ENCODE measurements at regions not wholly inside any gene's neighbourhood (a gene's known extent, or its start where the extent isn't known, plus 50 kb on each side); places are given as distances from the start of the nearest gene placed in this dataset.
A peak's percentile ranks its signal among the peaks of the same experiment; 100 is the strongest.
"Not testable (repeated sequence)": the region's sequence is repeated elsewhere in the genome, so short reads cannot be mapped to it uniquely, and the experiment has no call there.

DNA sequence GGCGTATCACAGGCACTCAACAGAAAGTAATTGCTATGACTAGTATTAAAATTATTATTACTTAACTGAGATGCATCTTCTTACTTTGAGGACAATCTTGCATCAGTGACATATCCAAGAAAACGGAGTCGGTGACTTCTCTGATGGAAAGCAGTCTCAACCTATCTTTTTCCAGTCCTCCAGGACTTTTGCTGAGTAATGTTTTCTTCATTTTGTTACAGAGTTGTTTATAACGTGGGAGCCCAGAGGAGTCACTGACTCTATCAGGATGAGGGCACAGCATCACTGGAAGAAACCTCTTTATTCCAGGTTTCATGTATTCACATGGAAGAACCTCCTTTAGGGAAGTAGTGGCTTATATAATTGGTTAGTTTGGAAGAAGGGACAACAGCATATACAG, 51.5 kb upstream of the MELK start:
- Mint-ChIP-seq H3K36me3 (ENCODE audit: low read depth) (no peaks in the 10 kb centered on the region), H3K4me3 (no peak overlapping the region), H3K27ac (peak overlapping the region; percentile 4)

DNA sequence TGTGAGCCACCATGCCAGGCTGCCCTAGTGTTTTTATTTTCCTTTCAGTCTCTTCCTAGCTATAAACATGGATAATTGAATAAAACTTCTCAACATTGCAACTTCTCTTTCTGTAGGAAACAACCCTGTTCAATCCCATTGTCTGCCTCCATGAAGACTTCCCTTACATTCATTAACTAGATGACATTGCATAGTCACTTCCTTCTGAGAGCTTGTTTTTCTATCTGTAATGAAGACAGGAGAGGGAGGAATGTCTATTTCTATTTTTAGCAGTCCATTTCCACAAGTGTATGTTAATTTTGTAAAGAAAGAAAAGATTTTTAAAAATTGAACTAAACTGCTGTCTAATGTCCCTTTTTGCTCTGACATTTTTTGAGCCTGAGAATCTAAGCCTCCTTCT, 55.6 kb upstream of the MELK start:
- no peak overlapping the region for H3K4me3 Mint-ChIP-seq
- no peaks in the 10 kb centered on the region for H3K9me3 Mint-ChIP-seq
- H3K27ac Mint-ChIP-seq: no peak overlapping the region
- no peaks in the 10 kb centered on the region for H3K27me3 Mint-ChIP-seq
- H3K36me3 Mint-ChIP-seq (ENCODE audit: low read depth): no peaks in the 10 kb centered on the region
- no peak for ATAC-seq (replicated peaks)
- H3K4me1 Mint-ChIP-seq: no peaks in the 10 kb centered on the region

More for the DNA sequence above, 51.5 kb upstream of the MELK start:
- no peak for ATAC-seq (replicated peaks)
- Mint-ChIP-seq H3K4me1 (no peaks in the 10 kb centered on the region), H3K27me3 (no peaks in the 10 kb centered on the region), H3K9me3 (no peaks in the 10 kb centered on the region)

DNA sequence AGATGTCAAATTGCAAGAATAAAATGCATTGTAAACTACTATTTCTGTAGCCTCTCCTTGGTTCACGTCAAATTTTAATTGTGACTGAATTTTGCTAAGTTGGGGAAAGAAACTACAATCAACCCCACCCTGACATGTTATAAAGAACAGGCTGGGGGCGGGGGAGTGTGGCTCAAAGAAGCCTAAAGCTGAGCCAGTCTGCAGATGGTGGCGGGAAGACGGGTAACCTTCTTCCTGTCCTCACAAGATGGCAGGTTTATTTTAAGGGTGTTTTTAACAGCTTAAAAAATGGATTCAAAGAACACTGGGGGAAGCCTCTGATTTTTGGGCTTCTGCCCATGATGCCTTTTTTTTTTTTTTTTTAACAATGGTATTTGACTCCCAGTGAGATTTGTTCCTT, 68.5 kb upstream of the MELK start:
- Mint-ChIP-seq H3K27ac (peak overlapping the region; percentile 23), H3K27me3 (no peaks in the 10 kb centered on the region), H3K4me1 (peaks cover 11% of the 10 kb centered on the region), H3K4me3 (no peak overlapping the region), H3K36me3 (ENCODE audit: low read depth) (no peaks in the 10 kb centered on the region), H3K9me3 (no peaks in the 10 kb centered on the region)
- no peak for ATAC-seq (replicated peaks)

DNA sequence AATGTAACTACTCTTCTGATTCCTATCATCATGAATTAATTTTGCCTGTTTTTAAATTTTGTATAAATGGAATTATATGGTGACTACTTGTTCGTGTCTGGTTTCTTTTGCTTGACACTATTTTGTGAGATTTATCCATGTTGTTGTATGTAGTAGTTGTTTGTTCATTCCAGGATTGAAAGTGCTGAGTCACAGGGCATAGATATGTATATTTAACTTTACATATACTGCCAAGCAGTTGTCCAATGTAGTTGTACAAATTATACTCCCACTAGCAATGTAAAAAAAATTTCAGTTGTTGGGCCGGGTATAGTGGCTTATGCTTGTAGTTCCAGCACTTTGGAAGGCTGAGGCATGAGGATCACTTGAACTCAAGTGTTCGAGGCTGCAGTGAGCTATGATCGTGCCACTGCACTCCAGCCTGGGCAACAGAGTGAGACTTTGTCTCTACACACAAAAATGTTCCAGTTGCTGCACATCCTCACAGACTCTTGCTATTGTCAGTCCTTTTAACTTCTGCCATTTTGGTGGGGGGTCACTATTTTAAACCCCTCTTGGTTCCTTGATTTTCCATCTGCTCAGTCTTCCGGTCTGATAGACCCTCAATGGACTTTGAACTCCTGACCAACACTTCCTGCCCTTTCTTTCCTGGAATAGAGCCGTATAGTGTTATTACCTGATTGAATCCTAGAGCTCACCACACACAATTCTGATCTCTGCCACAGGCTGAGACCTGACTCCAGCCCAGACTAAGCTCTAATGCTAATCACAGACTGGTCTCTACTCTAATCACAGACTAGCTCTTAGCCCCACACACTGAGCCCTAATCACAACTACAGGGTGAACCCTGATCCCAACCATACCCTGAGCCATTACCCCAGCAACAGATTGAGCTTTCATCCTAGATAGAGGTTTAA, 69.3 kb upstream of the MELK start:
- peak; percentile 59 for ATAC-seq (replicated peaks)
- Mint-ChIP-seq H3K27ac (peak overlapping the region; percentile 23), H3K36me3 (ENCODE audit: low read depth) (no peaks in the 10 kb centered on the region), H3K27me3 (no peaks in the 10 kb centered on the region), H3K9me3 (no peaks in the 10 kb centered on the region), H3K4me1 (peaks cover 11% of the 10 kb centered on the region), H3K4me3 (no peak overlapping the region)

DNA sequence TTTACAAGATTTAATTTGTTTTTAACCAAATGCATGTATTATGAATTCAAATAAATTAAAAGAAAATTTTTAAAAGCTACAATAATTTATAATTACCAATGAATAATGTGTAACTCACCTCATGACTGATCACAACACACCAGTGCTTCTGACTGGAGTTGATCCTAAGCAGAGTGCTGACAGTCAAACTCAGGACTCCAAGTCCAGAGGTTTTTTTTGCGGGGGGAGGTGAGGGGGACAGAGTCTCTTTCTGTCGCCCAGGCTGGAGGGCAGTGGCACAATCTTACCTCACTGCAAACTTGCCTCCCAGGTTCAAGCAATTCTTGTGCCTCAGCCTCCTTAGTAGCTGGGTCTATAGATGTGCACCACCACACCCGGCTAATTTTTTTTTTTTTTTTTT, 71.0 kb upstream of the MELK start:
- Mint-ChIP-seq H3K36me3 (ENCODE audit: low read depth) (no peaks in the 10 kb centered on the region), H3K4me3 (no peak overlapping the region), H3K9me3 (no peaks in the 10 kb centered on the region), H3K27me3 (no peaks in the 10 kb centered on the region), H3K4me1 (peaks cover 11% of the 10 kb centered on the region), H3K27ac (no peak overlapping the region)
- ATAC-seq (replicated peaks): no peak

DNA sequence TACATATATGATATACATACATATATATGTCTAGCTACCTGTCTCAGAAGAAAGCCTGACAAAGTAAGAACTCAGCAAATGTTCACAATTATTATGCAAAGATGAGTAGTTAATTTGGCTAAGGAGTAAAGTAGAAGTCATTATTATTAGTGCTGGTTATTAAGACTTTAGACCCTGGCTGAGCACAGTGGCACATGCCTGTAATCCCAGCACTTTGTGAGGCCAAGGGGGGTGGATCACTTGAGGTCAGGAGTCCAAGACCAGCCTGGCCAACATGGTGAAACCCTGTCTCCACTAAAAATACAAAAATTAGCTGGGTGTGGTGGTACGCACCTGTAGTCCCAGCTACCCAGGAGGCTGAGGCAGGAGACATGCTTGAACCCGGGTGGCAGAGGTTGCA, 71.8 kb upstream of the MELK start:
- not testable (repeated sequence) for H3K4me3 Mint-ChIP-seq; ATAC-seq (replicated peaks); H3K27ac Mint-ChIP-seq; H3K9me3 Mint-ChIP-seq; H3K27me3 Mint-ChIP-seq; H3K36me3 Mint-ChIP-seq (ENCODE audit: low read depth)
- H3K4me1 Mint-ChIP-seq: peaks cover 11% of the 10 kb centered on the region

DNA sequence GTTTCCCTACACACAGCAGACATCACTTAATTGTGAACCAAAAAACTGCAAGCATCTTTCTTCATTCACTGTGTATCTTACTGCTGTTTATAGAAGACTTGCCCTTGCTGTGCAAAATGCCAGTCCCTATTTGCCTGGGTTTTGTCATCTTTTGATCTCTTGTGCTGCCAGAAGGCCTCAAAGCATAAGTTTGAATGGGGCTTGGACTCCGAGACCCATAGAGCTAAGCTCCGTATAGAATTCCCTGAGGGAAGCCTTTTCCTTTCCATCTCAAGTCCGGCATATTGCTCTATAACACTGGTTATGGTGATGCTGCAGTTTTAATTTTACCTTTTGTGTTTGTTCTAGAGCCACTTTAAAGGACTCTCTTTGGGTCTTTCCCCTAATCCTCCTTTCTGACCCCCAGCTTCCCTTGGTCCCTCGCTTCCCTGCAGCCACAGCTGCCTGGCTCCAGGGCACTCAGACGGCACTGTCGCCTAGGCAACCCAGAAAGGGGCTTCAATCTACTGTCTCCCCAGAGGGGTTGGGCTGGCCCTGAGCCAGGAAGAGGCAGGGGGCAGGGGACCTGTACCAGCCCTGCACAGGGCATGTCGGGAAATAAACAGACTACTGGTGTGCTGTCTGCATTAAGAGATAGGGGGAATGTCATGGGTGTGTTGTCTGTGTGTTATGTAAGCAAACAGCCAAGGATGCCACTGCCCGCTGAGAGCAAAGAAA, 73.4 kb upstream of the MELK start:
- no peaks in the 10 kb centered on the region for H3K27me3 Mint-ChIP-seq
- H3K4me1 Mint-ChIP-seq: peaks cover 11% of the 10 kb centered on the region
- H3K9me3 Mint-ChIP-seq: no peaks in the 10 kb centered on the region
- no peak for ATAC-seq (replicated peaks)
- H3K27ac Mint-ChIP-seq: no peak overlapping the region
- no peaks in the 10 kb centered on the region for H3K36me3 Mint-ChIP-seq (ENCODE audit: low read depth)
- no peak overlapping the region for H3K4me3 Mint-ChIP-seq

DNA sequence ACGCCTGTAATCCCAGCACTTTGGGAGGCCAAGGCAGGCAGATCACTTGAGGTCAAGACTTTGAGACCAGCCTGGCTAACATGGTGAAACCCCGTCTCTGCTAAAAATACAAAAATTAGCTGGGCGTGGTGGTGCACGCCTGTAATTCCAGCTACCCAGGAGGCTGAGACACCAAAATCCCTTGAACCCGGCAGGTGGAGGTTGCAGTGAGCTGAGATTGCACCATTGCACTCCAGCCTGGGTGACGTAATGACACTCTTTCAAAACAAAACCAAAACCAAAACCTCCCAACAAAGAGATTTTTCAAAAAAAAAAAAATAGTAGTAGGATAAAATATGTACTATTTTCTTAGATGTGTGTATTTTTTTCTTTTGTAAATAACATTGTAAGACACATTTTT, 79.1 kb upstream of the MELK start:
- peak; percentile 58 for ATAC-seq (replicated peaks)
- H3K4me1 Mint-ChIP-seq: peaks cover 26% of the 10 kb centered on the region
- H3K4me3 Mint-ChIP-seq: peak overlapping the region; percentile 74
- H3K27ac Mint-ChIP-seq: peak overlapping the region; percentile 70
- H3K27me3 Mint-ChIP-seq; H3K9me3 Mint-ChIP-seq; H3K36me3 Mint-ChIP-seq (ENCODE audit: low read depth): not testable (repeated sequence)

DNA sequence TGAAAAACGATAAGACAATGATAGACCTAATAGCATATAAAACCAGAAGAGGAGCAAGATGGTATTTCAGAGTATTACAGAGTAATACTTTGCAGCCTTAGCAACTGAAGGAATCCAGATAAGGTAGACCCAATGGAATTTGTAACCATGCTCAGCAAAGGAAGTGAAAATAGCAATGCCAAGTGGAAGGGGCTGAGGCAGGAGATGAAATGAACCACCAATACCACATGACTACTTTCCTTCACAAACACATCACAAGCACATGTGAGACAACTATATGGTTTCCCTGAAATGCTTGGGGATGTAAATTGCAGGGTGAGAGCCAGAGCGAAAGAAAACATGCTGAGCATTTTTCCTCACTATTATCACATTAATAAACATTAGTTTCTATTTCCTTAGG, 79.8 kb upstream of the MELK start:
- ATAC-seq (replicated peaks): peak; percentile 70
- Mint-ChIP-seq H3K27me3 (no peaks in the 10 kb centered on the region), H3K27ac (peak overlapping the region; percentile 70), H3K4me3 (peak overlapping the region; percentile 74), H3K4me1 (peaks cover 33% of the 10 kb centered on the region), H3K36me3 (ENCODE audit: low read depth) (no peaks in the 10 kb centered on the region), H3K9me3 (peaks cover 5% of the 10 kb centered on the region)

DNA sequence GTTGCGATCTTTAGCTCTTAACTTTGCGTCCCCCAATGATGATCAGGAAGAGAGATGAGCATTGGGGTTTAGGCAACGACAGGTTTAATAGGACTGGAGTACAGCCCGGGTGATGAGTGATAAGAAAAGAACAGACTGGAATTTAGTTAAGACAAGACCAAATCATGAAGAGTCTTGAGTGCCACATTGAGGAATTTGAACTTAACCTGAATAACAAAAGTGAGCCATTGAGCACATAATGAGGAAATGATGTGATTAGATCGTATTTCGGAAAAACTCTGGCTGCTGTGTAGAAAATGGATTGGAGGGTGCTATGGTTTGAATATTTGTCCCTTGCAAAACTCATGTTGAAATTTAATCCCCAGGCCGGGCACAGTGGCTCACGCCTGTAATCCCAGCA, 83.2 kb upstream of the MELK start:
- peaks cover 5% of the 10 kb centered on the region for H3K9me3 Mint-ChIP-seq
- ATAC-seq (replicated peaks): no peak
- peak overlapping the region; percentile 96 for H3K4me3 Mint-ChIP-seq
- H3K36me3 Mint-ChIP-seq (ENCODE audit: low read depth): no peaks in the 10 kb centered on the region
- peak overlapping the region; percentile 98 for H3K27ac Mint-ChIP-seq
- peaks cover 48% of the 10 kb centered on the region for H3K4me1 Mint-ChIP-seq
- no peaks in the 10 kb centered on the region for H3K27me3 Mint-ChIP-seq

DNA sequence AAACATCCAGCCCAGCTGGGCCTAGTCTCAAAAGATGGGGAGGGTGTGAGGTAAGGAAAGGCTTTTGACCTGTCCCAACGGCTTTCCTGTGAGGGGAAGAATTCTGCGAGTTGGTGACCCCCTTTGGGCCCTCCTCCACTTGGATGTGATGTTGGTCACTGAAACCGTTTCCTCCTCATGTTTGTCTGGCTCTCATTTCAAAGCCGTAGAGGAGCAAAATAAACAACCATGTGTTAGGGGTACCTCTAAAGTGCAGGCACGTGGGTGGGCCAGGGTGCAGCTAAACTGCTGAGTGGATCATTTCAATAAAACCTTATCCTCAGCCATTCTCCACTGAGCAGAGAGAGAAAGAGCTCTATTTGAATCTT, 84.3 kb upstream of the MELK start:
- no peaks in the 10 kb centered on the region for H3K36me3 Mint-ChIP-seq (ENCODE audit: low read depth)
- peaks cover 47% of the 10 kb centered on the region for H3K4me1 Mint-ChIP-seq
- ATAC-seq (replicated peaks): no peak
- H3K9me3 Mint-ChIP-seq: peaks cover 5% of the 10 kb centered on the region
- no peaks in the 10 kb centered on the region for H3K27me3 Mint-ChIP-seq
- H3K4me3 Mint-ChIP-seq: peak overlapping the region; percentile 96
- peak overlapping the region; percentile 98 for H3K27ac Mint-ChIP-seq

DNA sequence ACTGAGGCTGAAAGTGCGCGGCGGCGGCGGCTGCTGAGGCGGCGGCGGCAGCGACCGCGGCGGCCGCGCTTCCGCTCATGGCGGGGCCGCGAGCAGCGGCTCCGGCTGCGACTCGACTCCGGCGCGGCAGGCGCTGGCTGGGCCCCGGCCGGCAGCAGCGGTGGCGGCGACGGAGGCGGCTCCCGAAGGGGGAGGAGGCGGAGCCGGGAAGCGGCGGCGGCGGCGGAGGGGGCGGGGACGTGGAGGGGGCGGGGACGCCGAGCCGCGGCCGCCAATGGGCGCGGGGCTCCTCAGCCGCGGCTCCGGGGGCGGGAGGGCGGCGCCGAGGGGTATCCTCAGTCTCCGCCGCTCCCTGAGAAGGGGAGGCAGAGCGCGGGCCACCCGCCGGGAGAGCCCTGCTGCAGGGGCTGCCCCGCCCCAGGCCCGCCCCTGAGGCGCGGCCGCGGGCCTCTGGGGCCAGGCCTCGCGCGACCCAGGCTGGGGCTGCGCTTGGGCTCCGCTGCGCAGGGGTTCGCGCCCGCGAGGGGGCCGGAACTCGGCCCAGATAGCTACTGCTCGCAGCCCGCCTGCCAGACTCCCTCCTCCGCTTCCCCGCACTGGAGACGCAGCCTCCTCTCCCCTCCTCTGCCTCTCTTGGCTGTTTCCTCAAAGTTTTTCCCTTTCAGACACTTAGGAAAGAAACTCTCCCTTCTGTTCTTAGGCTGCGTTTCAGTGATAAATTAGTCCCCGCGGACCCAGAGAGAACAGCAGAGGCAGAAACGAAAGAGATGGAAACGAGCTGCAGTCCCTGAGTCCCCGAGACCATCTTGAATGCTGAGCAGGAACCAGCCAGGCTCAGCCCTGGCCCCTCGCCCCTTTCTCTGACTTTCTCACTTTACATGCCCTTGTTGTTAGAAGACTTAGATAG, 85.0 kb upstream of the MELK start:
- no peaks in the 10 kb centered on the region for H3K27me3 Mint-ChIP-seq
- H3K9me3 Mint-ChIP-seq: peaks cover 5% of the 10 kb centered on the region
- no peaks in the 10 kb centered on the region for H3K36me3 Mint-ChIP-seq (ENCODE audit: low read depth)
- H3K27ac Mint-ChIP-seq: peak overlapping the region; percentile 98
- H3K4me1 Mint-ChIP-seq: peaks cover 40% of the 10 kb centered on the region
- H3K4me3 Mint-ChIP-seq: peak overlapping the region; percentile 96
- peak; percentile 96 for ATAC-seq (replicated peaks)

DNA sequence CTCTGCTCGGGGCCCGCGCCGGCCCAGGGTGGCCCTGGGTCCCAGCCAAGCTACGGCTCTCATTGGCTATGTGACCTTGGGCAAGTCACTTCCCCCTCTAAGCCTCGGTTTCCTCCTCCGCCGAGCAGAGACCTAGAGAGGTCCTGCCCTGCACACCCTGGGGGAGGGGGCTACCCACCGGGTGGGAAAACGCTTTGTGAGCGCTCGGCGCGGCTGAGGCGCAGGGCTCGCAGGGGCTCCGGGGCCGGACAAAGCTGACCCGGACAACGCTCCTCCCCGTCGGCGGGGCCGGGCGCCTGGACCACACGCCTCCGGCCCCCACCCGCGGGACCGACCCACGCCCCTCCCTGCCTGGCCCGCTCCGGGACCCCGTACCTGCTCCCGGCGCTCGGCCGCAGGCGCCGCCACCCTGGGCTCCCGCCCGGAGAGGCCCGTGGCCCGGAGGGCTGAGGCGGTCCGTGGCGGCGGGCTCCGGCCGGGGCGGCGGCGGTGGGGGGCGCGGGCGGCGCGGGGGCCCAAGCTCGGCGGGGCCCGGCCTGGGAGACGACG, 85.7 kb upstream of the MELK start:
- Mint-ChIP-seq H3K27ac (peak overlapping the region; percentile 88), H3K4me3 (peak overlapping the region; percentile 88), H3K9me3 (peaks cover 5% of the 10 kb centered on the region), H3K27me3 (no peaks in the 10 kb centered on the region), H3K4me1 (peaks cover 38% of the 10 kb centered on the region), H3K36me3 (ENCODE audit: low read depth) (no peaks in the 10 kb centered on the region)
- peak; percentile 39 for ATAC-seq (replicated peaks)

DNA sequence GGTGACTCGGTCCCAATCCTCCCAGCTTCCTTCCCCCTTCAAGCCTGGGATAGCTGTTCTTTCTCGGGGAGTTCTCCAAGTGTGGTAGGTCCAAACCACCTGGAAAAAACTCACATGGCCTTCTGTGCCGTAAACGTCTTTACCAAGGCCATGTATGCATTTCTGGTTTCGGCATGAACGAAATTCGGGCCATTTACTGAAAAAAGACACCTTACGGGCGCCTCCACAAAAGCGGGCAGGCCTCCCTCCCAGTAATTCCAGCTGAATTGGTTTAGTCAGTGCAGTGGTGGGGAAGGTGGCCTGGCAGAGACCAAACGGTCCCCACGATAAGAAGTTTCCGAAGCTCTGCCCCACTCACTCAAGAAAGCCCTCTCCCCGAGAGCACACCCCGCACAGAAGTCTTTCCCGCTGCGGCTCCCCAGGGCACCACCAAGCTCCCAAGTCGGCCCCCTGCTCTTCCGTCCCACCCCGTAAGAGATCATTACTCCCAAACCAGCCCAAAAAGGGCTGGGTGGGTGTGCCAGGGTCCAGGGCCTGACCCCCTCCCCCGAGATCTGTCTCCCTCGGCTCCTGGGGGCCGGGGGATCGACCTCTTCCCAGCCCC, 86.3 kb upstream of the MELK start:
- peaks cover 4% of the 10 kb centered on the region for H3K36me3 Mint-ChIP-seq (ENCODE audit: low read depth)
- ATAC-seq (replicated peaks): no peak
- peaks cover 42% of the 10 kb centered on the region for H3K4me1 Mint-ChIP-seq
- H3K9me3 Mint-ChIP-seq: peaks cover 5% of the 10 kb centered on the region
- H3K27ac Mint-ChIP-seq: peak overlapping the region; percentile 88
- H3K27me3 Mint-ChIP-seq: no peaks in the 10 kb centered on the region
- H3K4me3 Mint-ChIP-seq: peak overlapping the region; percentile 88
